ENCODE measurements at regions not wholly inside any gene's neighbourhood (a gene's known extent, or its start where the extent isn't known, plus 50 kb on each side); places are given as distances from the start of the nearest gene placed in this dataset.

DNA sequence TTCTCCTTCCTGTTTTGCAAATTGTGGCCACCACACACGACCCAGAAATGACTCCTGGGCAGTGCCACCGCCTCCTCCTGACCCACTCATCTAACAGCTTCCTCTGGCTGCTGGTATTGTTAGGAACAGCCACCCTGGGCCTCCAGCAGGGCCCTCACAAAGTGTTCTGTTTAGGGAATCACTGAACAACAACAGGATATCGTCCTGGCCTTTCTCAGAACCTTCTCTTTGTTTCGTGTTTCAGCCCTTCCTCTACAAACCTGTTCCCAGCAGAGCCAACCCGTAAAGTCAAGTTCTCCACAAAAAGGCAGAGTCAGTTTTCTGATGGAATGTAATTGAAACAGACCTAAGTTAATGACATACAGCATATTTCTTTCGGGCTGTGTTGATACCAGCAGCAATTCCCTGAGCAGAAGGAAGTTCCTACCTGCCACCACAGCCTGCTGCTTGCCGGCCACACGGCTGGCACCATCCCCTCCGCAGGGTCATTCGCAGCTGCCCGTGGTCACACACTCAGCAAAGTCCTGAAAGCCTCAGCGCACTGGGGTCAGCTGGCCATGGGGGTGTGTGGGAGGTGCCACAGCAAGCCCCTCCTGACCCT is 91.7 kb upstream of the PITRM1 start:
- TF ChIP-seq, protein P1, sequence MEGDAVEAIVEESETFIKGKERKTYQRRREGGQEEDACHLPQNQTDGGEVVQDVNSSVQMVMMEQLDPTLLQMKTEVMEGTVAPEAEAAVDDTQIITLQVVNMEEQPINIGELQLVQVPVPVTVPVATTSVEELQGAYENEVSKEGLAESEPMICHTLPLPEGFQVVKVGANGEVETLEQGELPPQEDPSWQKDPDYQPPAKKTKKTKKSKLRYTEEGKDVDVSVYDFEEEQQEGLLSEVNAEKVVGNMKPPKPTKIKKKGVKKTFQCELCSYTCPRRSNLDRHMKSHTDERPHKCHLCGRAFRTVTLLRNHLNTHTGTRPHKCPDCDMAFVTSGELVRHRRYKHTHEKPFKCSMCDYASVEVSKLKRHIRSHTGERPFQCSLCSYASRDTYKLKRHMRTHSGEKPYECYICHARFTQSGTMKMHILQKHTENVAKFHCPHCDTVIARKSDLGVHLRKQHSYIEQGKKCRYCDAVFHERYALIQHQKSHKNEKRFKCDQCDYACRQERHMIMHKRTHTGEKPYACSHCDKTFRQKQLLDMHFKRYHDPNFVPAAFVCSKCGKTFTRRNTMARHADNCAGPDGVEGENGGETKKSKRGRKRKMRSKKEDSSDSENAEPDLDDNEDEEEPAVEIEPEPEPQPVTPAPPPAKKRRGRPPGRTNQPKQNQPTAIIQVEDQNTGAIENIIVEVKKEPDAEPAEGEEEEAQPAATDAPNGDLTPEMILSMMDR (conservative IDR thresholded peaks at IDR 0.05 in 1 of 2, IDR thresholded peaks at IDR 0.05 in 1 of 2; ENCODE audit: low read depth in 1 of 2, low read length in 2 of 2), result no peak
- no peak for TF ChIP-seq EZH2 (IDR thresholded peaks at IDR 0.05; ENCODE audit: low read length, missing control alignments)
- Histone ChIP-seq H3K4me1 (ENCODE audit: control insufficient read depth, extremely low read depth, insufficient read depth, low read length) (no peaks in the 10 kb centered on the region), H4K20me1 (ENCODE audit: control insufficient read depth, extremely low read depth, insufficient read depth, low read length) (no peaks in the 10 kb centered on the region), H3K4me2 (ENCODE audit: extremely low read depth, insufficient read depth, low read length) (no peak overlapping the region), H3K9me3 (ENCODE audit: control insufficient read depth, insufficient read depth, low read depth, low read length) (no peaks in the 10 kb centered on the region), H3K27ac (ENCODE audit: insufficient read depth, low read length) (no peak overlapping the region), H3K9ac (ENCODE audit: insufficient read depth, low read length) (no peak overlapping the region), H2AFZ (ENCODE audit: low read length) (no peak overlapping the region), H3K27me3 (ENCODE audit: control insufficient read depth, insufficient read depth, low read length) (no peaks in the 10 kb centered on the region), H3K4me3 (replicated peaks in 1 of 4; ENCODE audit: control extremely low read depth in 1 of 4, insufficient read depth in 1 of 4, low read depth in 3 of 4, low read length in 4 of 4) (no peak overlapping the region), H3K79me2 (ENCODE audit: control insufficient read depth, insufficient read depth, low read length) (no peaks in the 10 kb centered on the region), H3K36me3 (ENCODE audit: control insufficient read depth, insufficient read depth, low read length) (no peaks in the 10 kb centered on the region)
- no peak for DNase-seq (ENCODE audit: low read depth in 2 of 2)

DNA sequence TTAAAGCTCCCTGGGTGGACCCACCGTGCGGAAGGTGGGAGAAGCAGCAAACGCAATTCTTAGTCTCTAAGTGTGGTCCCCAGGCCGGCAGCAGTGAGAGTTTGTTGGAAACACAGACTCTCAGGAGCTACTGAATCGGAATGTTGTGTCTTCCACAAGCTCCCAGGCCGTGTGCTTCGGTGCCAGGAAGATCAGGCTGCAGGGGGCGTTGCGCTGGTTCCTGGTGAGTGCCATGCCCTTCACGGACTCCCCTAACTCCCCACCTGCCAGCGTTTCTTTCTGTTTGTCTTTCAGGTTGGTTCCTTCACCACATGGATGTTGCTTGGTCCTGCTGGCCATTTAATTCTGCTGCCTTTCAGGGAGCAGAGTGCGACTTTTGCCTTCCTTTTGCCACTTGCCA is 91.2 kb upstream of the PITRM1 start:
- Histone ChIP-seq H4K20me1 (ENCODE audit: control insufficient read depth, extremely low read depth, insufficient read depth, low read length) (no peaks in the 10 kb centered on the region), H3K4me1 (ENCODE audit: control insufficient read depth, extremely low read depth, insufficient read depth, low read length) (no peaks in the 10 kb centered on the region), H3K9ac (ENCODE audit: insufficient read depth, low read length) (no peak overlapping the region), H3K9me3 (ENCODE audit: control insufficient read depth, insufficient read depth, low read depth, low read length) (no peaks in the 10 kb centered on the region), H3K4me3 (replicated peaks in 1 of 4; ENCODE audit: control extremely low read depth in 1 of 4, insufficient read depth in 1 of 4, low read depth in 3 of 4, low read length in 4 of 4) (no peak overlapping the region), H3K79me2 (ENCODE audit: control insufficient read depth, insufficient read depth, low read length) (no peaks in the 10 kb centered on the region), H2AFZ (ENCODE audit: low read length) (no peak overlapping the region), H3K36me3 (ENCODE audit: control insufficient read depth, insufficient read depth, low read length) (no peaks in the 10 kb centered on the region), H3K27ac (ENCODE audit: insufficient read depth, low read length) (no peak overlapping the region), H3K27me3 (ENCODE audit: control insufficient read depth, insufficient read depth, low read length) (no peaks in the 10 kb centered on the region), H3K4me2 (ENCODE audit: extremely low read depth, insufficient read depth, low read length) (no peak overlapping the region)
- TF ChIP-seq EZH2 (IDR thresholded peaks at IDR 0.05; ENCODE audit: low read length, missing control alignments), result no peak
- TF ChIP-seq, protein P1 (conservative IDR thresholded peaks at IDR 0.05 in 1 of 2, IDR thresholded peaks at IDR 0.05 in 1 of 2; ENCODE audit: low read depth in 1 of 2, low read length in 2 of 2), result no peak
- no peak for DNase-seq (ENCODE audit: low read depth in 2 of 2)

DNA sequence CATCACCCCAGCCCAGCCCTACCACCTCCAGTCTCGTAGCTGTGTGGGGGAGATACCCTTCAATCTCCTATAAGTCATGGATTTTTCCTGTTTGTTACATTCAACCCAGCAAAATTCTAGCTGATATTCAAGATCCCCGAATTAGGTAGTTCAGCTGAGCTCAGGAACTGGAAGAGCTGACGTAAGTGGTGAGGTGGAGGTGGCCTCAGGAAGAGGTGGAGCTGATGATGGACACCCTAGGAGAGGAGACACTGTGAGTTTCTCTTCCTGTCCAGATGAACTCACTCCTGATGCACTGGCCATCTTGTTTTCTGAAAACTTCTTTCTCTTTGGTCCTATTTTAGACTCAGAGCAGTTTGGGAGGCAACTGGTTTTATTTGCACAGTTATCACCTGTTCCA is 90.5 kb upstream of the PITRM1 start:
- Histone ChIP-seq H3K27ac (ENCODE audit: insufficient read depth, low read length) (no peak overlapping the region), H3K4me3 (replicated peaks in 1 of 4; ENCODE audit: control extremely low read depth in 1 of 4, insufficient read depth in 1 of 4, low read depth in 3 of 4, low read length in 4 of 4) (no peak overlapping the region), H3K79me2 (ENCODE audit: control insufficient read depth, insufficient read depth, low read length) (no peaks in the 10 kb centered on the region), H3K9me3 (ENCODE audit: control insufficient read depth, insufficient read depth, low read depth, low read length) (no peaks in the 10 kb centered on the region), H3K27me3 (ENCODE audit: control insufficient read depth, insufficient read depth, low read length) (no peaks in the 10 kb centered on the region), H3K4me1 (ENCODE audit: control insufficient read depth, extremely low read depth, insufficient read depth, low read length) (no peaks in the 10 kb centered on the region), H3K4me2 (ENCODE audit: extremely low read depth, insufficient read depth, low read length) (no peak overlapping the region), H4K20me1 (ENCODE audit: control insufficient read depth, extremely low read depth, insufficient read depth, low read length) (no peaks in the 10 kb centered on the region), H3K9ac (ENCODE audit: insufficient read depth, low read length) (no peak overlapping the region), H2AFZ (ENCODE audit: low read length) (no peak overlapping the region), H3K36me3 (ENCODE audit: control insufficient read depth, insufficient read depth, low read length) (no peaks in the 10 kb centered on the region)
- DNase-seq (ENCODE audit: low read depth in 2 of 2), result no peak
- TF ChIP-seq, protein P1 (conservative IDR thresholded peaks at IDR 0.05 in 1 of 2, IDR thresholded peaks at IDR 0.05 in 1 of 2; ENCODE audit: low read depth in 1 of 2, low read length in 2 of 2), result no peak
- no peak for TF ChIP-seq EZH2 (IDR thresholded peaks at IDR 0.05; ENCODE audit: low read length, missing control alignments)
